ENCODE measurements at regions not wholly inside any gene's neighbourhood (a gene's known extent, or its start where the extent isn't known, plus 50 kb on each side); places are given as distances from the start of the nearest gene placed in this dataset.

- TF ChIP-seq CTCF (IDR thresholded peaks at IDR 0.05) (no peak), POLR2A (IDR thresholded peaks at IDR 0.05) (no peak)
These were observed 496.2 kb downstream of the INSC start for GRCh38 chr11:15610881-15611280.
